ENCODE measurements at regions not wholly inside any gene's neighbourhood (a gene's known extent, or its start where the extent isn't known, plus 50 kb on each side); places are given as distances from the start of the nearest gene placed in this dataset.

GRCh38 chr13:21871919-21872318, 201.0 kb downstream of the FGF9 start:
- TF ChIP-seq CTCF (IDR thresholded peaks at IDR 0.05) (no peak), USF1 (IDR thresholded peaks at IDR 0.05; ENCODE audit: borderline replicate concordance, low read depth) (no peak), FOSL2 (IDR thresholded peaks at IDR 0.05; ENCODE audit: borderline replicate concordance, low read depth) (no peak), YY1 (IDR thresholded peaks at IDR 0.05; ENCODE audit: low read depth) (no peak), IRF3 (IDR thresholded peaks at IDR 0.05; ENCODE audit: low read depth, low read length) (no peak), TAF1 (IDR thresholded peaks at IDR 0.05; ENCODE audit: borderline replicate concordance, low read depth, low read length) (no peak), JUND (IDR thresholded peaks at IDR 0.05) (no peak), MXI1 (IDR thresholded peaks at IDR 0.05; ENCODE audit: low read depth, low read length) (no peak), GABPA (IDR thresholded peaks at IDR 0.05; ENCODE audit: low read depth) (no peak), POLR2AphosphoS5 (IDR thresholded peaks at IDR 0.05; ENCODE audit: low read depth, low read length) (no peak), RCOR1 (IDR thresholded peaks at IDR 0.05; ENCODE audit: low read length) (no peak), RFX5 (IDR thresholded peaks at IDR 0.05; ENCODE audit: low read length) (no peak)
- TF ChIP-seq, protein P1, sequence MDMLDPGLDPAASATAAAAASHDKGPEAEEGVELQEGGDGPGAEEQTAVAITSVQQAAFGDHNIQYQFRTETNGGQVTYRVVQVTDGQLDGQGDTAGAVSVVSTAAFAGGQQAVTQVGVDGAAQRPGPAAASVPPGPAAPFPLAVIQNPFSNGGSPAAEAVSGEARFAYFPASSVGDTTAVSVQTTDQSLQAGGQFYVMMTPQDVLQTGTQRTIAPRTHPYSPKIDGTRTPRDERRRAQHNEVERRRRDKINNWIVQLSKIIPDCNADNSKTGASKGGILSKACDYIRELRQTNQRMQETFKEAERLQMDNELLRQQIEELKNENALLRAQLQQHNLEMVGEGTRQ (IDR thresholded peaks at IDR 0.05; ENCODE audit: borderline replicate concordance, low read depth, low read length) = no peak

Measured in SK-N-SH (cell line).